GM21528 (cell line): ENCODE measurements at regions not wholly inside any gene's neighbourhood (a gene's known extent, or its start where the extent isn't known, plus 50 kb on each side); places are given as distances from the start of the nearest gene placed in this dataset.

ENCODE experiments used
- ATAC-seq: cut with Tn5 transposase; IDR thresholded peaks from one replicate; pipeline ENCODE4 v1.9.1; 2021; ENCODE audit warnings: mild to moderate bottlenecking, moderate library complexity; ENCODE audit not compliant: unreplicated experiment, low FRiP score

DNA sequence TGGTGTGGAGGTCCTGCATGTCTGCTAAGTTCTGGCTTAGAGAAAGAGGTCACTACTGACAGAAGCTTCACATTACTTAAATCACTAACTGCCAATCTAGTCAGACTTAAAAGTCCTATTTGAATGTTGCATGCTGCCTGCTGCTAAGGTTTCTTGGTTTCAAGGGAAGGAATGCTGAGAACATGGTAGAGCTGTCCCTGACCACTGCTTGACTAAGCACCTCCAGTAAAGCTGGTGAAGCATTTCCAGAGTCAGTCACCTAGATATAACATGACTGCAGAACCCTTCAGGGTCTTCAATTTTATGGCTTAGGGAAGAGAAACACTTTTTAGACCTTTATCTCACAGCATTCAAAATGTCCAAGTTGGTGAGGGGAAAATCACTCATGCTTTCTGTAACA, 2178.3 kb upstream of the PIK3C3 start:
- ATAC-seq: no peak

DNA sequence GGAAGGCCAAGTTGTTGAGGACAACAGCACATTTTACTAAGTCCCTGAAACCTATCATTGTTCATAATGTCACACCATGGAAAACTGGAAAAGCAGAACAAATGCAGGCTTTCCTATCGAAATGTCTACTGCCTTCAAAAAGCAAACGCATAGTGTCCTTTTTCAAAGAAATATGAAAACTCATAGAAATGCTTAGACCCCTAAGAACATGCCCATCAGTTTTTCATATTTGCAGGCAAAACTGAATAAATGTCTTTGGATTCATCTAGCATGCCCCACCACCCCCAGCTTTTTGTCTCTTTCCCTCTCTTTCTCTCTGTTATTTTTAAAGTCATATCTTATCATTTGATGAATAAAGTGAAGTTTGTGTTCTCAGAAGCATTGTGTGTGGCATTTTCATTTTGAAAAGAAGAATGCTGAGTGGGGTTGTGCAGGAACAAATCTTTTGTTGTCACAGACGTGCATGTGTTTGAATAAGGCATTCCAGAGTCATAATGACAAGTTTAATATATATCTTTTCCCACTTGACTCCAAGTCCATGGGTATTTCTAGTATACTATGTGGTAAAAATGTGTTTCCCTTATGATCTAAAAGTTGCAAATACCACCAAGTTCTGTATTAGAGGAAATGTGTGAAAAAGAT, 2180.0 kb upstream of the PIK3C3 start:
- ATAC-seq: no peak

DNA sequence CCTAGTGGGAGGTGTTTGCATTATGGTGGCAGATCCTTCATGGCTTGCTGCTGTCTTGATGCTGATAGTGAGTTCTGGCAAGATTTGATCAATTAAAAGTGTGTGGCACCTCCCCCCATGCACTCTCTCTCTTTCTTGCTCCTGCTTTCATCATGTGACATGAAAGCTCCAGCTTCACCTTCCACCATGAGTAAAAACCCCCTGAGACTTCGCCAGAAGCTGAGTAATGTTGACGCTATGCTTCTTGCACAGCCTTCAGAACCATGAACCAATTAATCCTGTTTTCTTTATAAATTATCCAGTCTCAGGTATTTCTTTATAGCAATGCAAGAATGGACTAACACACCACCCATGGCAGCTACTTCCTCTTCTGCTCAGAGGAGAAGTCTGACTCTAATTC, 2181.4 kb upstream of the PIK3C3 start:
- no peak for ATAC-seq

DNA sequence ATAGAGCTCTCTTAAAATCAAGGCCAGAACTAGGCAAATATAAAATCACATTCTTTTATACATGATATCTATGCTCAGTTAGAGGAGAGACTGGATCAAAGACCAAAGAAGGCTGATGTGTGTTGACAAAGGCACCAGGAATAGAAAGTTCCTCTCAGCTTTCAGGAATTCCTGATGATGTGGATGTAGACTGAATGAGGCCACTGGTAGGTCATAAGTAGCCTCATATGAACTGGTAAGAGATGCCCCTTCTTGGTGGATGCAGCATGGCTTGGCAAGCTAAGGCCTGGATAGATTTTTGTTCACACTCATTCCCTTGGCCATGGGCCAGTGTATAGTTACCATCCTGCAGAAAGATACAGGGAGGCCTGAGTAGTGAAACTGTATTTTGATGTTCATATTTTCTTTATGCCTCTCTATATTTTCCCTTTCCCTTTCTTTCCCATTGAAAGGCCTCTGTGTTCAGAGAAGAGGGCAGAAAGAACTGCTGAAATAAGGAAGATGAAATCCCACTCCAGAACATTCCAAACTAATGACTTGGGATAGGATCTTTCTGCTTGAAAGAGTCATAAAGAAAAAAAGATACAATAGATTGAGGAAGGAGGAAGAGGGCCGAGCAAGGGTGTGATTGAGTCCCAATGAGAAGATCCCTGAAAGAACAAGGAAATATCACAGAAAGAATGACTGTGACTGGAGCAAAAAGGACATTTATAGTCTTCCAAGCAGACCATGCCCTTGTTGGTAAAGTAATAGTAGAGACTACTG, 2182.7 kb upstream of the PIK3C3 start:
- no peak for ATAC-seq

DNA sequence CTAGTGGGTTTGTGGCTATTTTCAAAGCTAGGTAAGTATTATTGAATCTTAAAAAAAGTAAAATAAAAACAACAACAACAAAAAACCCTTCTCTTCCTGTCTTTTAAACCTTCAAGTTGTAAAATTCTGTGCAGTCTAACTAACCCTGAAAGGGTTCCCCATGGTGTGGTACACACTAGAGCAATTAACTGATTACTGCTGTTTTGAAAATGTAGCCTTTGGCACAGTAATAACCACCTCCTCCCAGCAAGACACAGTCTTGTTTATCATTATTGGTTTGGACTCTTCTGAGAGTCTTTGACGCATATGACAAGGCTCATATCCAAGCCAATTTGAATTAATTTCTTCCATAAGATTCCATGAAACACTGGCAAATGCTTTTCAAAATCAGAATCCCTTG, 2184.6 kb upstream of the PIK3C3 start:
- ATAC-seq: no peak

DNA sequence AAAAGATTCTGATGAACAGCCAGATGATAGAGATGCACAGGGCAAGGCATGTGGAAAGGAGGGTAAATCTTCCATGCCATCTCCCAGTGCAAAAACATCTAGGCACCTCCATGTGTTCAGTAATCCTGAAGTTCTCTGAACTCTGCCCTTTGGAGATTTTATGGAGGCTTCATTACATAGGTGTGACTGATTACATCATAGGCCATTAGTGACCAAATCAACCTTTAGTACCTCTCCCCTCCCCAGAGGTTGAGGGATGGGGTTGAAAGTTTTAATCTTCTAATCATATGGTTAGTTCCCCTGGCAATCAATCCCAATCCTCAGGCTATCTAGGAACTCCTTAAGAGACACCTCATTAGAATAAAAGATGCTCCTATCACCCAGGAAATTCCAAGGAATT, 2190.2 kb upstream of the PIK3C3 start:
- ATAC-seq: no peak

DNA sequence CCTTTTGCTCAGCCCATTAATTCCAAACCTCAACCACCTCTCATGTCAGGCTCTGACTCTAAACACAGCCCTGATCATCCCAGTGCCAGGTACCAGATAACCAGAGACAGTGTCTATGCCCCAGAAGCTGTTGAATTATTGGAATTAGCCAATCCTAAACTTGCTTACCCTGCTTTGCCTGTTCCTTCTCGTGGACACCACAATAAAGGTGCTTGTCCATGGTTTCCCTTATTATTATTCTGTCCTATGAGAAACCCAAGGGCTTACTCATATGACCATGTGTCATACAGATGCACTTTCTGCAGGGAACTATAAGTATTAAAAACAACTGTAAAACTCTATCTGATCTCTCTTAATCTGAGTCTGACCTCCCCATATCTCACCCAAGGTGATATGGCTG, 2193.8 kb upstream of the PIK3C3 start:
- no peak for ATAC-seq

DNA sequence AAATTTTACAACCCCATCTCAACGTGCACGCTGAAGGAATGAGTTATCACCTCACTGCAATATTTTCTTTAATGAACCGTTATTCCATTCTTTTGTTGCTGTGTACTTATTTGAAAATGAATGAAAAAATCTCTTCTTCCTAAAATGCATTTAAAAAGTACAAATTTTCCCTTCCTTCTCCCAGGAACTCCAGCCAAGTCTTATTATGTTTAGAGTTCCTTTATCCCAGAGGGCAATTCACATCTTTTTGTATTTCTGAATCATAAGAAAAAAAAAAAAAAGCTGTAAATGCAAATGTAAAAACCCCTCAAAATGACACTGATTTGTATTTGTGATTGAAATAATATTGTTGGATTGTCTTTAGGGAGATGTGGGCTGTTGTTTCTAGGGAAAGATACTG, 2194.3 kb upstream of the CELF4 start:
- no peak for ATAC-seq

DNA sequence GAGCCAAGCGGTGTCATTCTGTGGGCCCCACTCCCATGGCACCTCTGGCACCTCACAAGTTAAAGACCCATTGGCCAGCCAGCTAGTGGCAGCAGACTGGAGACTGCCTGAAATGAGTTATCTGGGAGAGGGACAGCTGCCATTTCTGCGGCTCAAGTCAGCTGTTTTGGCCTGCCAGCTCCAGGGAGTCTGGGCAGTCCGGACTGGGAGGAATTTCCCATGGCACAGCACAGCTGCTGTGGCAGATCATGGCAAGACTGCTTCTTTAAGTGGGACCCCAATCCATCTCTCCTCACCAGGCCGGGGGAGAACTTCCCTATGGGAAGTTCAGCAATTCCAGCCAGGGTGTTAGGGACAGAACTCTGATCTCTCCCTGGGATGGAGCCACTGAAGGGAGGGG, 2187.6 kb upstream of the CELF4 start:
- ATAC-seq: no peak

DNA sequence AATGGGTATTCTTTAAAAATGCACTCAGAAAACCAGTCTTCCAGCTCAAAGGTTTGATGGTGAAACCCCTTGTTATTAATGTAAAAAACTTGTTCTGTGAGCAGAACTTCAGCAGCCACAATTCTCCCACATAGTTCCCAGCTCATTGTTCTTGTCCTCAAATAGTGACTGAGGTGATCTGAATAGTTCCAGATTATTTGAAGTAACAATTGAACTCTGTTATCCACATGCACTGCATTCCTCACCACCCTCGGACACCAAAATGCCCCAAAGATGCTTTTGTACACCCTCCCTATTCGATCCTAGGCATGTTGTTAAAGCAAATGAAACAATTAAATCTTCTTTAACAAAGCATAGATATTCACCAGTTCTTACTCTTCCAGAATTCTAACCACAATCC, 2186.8 kb upstream of the CELF4 start:
- no peak for ATAC-seq

DNA sequence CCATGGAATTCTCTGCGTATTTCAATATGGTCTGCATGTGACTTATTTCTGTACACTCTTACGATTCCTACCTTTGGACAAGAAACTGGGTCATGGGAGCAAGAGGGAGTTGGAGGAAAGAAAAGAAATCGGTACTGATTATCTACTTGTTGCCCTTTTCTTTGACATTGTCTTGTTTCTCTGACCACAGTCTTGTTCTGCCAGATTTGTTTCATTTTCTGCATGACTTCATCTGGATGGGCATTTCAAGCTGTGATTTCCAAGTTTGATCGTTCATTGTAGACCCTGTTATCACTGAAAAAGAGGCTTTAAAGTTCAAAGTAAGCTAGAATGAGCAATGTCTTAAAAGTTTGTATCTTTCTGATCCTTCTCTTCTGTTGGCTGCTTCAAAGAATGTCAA, 2186.3 kb upstream of the CELF4 start:
- no peak for ATAC-seq

DNA sequence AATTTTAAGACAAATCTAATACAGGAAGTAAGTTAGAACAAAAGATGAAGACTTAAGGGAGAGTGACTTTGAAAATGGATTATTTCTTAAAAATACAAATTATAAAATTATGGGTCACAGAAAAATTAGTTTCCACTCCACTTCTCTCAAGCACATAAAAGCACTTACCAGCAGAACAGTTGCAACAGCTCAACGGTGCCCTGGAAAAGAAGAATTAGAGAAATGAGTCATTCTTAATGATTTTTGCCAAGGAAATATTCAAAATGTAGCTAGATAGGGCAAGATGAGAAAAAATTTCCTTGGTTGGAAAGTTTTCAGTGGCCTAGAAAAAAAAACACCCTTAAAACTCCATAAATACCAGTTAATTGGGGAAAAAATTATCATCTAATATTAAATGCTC, 2185.6 kb upstream of the CELF4 start:
- no peak for ATAC-seq

DNA sequence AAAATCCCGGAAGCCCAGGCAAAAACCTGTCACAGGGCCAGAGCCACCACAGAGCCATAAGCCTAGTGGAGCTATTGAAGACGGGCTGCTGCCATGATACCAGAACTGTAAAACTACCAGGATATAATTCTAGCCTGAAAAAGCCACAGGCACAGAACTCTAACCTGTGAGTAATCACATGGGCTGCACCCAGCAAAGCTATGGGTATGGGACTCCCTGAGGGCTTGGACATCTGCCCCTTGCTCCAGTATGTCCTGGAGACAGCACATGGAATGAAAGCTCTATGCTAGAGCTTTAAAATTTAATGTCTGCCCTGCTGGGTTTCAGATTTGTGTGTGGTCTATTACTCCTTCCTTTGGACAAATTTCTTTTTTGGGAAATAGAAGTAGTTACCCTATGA, 2183.6 kb upstream of the CELF4 start:
- ATAC-seq: no peak

DNA sequence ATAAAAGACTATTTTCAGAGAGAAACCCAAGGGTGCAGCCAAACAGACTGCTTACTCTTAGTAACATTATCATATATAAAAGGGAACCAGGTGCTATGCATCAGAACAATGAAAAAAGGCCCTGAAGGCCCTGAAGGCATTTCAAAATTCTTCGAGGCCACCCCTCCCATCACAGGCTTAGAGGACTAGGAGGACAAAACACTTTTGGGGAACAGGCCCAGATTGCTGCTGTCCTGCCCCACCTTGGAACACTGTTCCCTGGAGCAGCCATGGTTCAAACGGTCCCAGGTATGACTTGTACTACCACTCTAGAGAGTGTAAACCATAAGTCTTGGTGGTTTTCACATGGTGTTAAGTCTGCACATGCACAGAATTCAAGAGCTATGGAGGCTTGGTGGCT, 2183.1 kb upstream of the CELF4 start:
- no peak for ATAC-seq

DNA sequence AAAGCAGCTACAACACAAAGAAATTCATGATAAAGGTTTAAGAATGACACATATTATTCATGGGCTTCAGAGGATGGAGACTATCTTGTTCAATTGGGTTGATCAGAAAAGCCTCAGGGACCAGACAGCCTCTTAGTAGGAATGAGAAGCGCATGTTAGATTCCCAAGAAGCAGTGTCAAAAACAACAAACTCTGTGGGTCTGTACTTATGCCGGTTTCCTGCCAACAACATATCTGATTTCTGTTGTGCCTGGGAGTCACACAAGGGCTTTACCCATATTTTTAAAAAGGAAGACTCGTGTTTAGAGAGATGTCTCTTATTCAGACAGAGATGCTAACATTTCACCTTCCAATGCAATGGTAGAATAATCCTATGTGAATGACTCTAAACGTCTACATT, 2180.6 kb upstream of the CELF4 start:
- ATAC-seq: no peak

DNA sequence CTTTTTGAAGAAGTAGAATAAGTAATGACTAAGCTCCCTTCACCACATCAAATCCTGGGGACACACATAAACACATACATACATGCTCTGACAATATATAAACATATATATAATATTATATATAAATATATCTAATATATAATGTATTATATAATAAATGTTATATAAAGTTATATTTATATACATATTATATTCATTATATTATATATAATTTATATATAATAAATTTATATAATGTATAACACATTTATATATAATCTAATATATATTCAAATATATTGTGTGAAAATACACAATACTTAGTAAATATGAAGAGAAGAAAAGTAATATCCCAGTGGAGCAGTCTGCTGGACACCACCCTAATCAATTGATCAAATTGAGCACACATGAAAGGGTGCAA, 2177.9 kb upstream of the CELF4 start:
- no peak for ATAC-seq

DNA sequence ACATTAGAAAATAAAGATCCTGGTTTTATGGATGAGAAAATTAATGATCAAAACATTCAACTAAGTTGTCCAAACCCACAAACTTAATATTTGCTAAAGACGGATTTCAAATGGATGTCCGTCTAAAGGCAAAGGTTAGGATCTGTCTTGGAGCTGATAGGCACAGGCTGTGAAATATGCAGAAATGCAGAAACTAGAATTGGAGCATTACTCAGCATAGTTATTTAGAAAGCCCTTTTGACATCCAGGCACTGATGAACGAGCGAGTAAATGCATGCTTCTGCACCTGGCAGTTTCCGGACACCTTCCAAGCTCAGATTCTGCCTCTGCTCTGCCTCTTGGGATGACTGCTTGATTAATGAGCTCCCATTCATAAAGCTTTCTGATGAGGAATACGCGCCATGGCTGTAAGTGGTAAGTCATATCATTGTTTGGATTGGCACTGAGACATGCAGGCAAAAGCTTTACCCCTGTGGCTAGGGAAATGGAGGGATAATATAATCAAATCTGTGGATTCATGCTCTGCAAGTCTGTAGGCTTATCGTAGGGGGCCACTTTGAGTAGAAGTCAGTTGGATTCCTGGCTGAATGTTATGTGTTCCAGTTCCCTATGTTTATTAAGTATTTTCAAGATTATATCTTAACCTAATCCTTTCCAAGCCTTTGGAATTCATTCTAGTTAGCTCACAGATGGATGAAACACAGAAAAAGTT, 2176.3 kb upstream of the CELF4 start:
- no peak for ATAC-seq

DNA sequence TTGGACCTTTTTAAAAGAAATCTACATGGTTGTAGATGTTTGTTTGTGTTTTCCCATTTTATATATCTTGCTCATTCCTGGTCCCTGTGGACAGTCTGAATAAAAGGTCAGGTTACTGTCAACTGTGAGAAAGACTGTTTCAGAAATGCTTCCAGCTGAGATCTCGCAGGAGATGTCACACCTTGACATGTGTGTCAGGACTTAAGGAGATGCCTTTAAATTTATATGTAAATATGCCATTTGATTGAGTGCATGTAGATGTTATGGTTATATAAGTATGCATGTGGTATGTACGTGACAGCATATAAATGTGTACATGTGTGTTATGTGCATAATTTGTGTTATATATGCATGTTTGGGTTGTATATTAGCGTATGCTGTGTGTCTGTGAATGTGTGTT, 2172.3 kb upstream of the CELF4 start:
- ATAC-seq: no peak

DNA sequence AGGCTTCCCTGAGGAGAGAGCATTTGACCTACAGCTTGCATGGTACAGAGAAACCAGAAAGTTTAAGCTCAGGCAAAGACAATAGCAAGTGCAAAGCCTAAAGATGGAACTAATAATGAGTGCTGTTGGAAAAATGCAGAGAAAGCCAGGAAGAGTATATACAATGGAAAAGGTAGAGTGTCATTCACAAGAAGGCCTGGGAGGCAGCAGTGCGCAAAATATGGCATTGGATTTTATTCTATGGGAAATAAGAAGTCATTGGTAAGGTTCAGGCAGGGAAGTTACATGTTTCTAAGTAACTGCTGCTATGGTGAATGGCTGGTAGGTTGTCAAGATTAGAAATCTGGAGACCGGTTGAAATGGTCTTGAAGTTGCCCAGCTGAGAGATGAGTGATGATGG, 2167.3 kb upstream of the CELF4 start:
- ATAC-seq: no peak

DNA sequence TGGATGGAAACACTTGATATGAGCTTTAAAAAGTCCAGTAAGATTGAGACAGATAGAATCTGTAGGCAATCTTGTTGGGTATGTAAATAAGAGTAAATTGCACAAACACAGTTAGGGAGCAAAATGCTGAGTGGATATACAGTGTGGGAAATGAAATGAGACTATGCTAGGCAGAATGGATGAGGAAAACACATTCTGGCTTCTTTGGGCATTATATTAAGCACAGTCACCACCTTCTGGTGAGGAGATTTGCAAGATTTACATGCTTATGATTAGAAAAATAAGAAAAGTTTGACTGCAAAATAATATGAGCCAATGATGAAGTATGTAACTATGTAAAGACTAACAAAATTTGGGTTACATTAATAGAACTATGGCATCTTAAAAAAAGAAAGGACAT, 2165.0 kb upstream of the CELF4 start:
- no peak for ATAC-seq

DNA sequence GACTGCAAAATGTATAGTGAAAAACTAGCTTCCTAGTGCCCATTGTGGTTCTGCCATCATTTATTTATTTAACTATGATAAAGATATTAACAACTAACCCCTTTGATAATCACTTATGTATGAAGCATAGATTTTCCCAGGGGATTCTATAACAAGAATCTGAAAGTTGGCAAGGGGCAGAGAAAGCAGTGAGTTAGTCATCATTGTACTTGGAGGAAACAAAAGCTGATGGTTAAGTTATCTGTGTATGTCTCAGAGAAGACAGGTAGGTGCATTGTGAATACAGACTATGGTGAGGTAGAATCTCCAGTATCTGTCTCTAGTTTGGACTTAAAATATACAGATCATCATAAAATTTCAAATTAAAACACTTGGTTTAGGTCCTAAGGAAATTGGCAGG, 2159.1 kb upstream of the CELF4 start:
- ATAC-seq: no peak

DNA sequence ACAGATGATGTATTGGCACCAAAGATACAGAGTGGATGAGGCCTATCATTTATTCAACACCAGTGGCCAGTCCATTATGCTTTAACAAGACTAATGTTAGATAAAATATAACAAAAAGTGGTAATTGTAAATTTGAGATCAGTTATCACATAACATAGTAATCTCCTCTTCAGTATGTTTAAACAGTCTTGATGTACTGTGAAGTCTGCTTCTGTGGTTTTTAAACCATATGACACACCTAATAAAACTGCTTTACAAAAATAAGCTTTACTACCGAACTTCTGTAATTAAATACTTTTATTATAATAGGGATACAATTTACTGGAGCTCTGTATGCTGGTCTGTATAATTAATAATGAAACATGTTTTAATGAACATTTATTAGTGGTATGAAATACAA, 2156.1 kb upstream of the CELF4 start:
- ATAC-seq: no peak
